Lower leg skin (tissue), 3 donors: ENCODE measurements at regions not wholly inside any gene's neighbourhood (a gene's known extent, or its start where the extent isn't known, plus 50 kb on each side); places are given as distances from the start of the nearest gene placed in this dataset.

ENCODE experiments used
- CTCF ChIP-seq, 3 donors: fragments of 450-650 bp; IDR thresholded peaks; one replicate each; pipeline ENCODE4 v1.5.1; 2016; ENCODE audit warnings: antibody characterized with exemption in 3 of 3, mild to moderate bottlenecking in 3 of 3, moderate library complexity in 2 of 3
- POLR2A ChIP-seq, 2 donors: fragments of 450-650 bp; IDR thresholded peaks; one replicate each; pipeline ENCODE4 v1.6.1; 2016 to 2017; ENCODE audit warnings: antibody characterized with exemption in 2 of 2, mild to moderate bottlenecking in 1 of 2, moderate library complexity in 1 of 2

- TF ChIP-seq CTCF (IDR thresholded peaks at IDR 0.05), result no peak
- no peak for TF ChIP-seq POLR2A (IDR thresholded peaks at IDR 0.05)
These were observed 1233.1 kb downstream of the C4orf33 start for GRCh38 chr4:130329036-130329435.
